ENCODE measurements at regions not wholly inside any gene's neighbourhood (a gene's known extent, or its start where the extent isn't known, plus 50 kb on each side); places are given as distances from the start of the nearest gene placed in this dataset.
"Not testable (repeated sequence)": the region's sequence is repeated elsewhere in the genome, so short reads cannot be mapped to it uniquely, and the experiment has no call there.

- H3K27me3 Mint-ChIP-seq; DNase-seq; H3K4me1 Mint-ChIP-seq; H3K36me3 Mint-ChIP-seq (ENCODE audit: low read depth); H3K4me3 Mint-ChIP-seq; POLR2A ChIA-PET; CTCF ChIA-PET; H3K27ac Mint-ChIP-seq; H3K9me3 Mint-ChIP-seq: not testable (repeated sequence)
Measured at GRCh38 chr6:17216972-17217371, 64.2 kb upstream of the RBM24 start.

GRCh38 chr6:17218023-17218748 is 63.0 kb upstream of the RBM24 start:
- no peaks in the 10 kb centered on the region for H3K4me1 Mint-ChIP-seq
- no peaks in the 10 kb centered on the region for H3K9me3 Mint-ChIP-seq
- H3K27me3 Mint-ChIP-seq, result no peaks in the 10 kb centered on the region
- DNase-seq, result no peak
- CTCF ChIA-PET, result interaction anchor here (0.6 kb wide), 1 partner anchor 31 kb away, joined by 3 read pairs; no protein-coding TSS in a partner anchor
- POLR2A ChIA-PET, result no interaction called here
- no peaks in the 10 kb centered on the region for H3K36me3 Mint-ChIP-seq (ENCODE audit: low read depth)
- no peak overlapping the region for H3K4me3 Mint-ChIP-seq
- H3K27ac Mint-ChIP-seq, result no peak overlapping the region

- CTCF ChIA-PET, result no interaction called here
- Mint-ChIP-seq H3K36me3 (ENCODE audit: low read depth) (no peaks in the 10 kb centered on the region), H3K4me3 (no peak overlapping the region), H3K27me3 (no peaks in the 10 kb centered on the region), H3K27ac (no peak overlapping the region), H3K4me1 (no peaks in the 10 kb centered on the region), H3K9me3 (no peaks in the 10 kb centered on the region)
- no peak for DNase-seq
- POLR2A ChIA-PET, result no interaction called here
Measured at GRCh38 chr6:17218749-17219093, 62.4 kb upstream of the RBM24 start.

- H3K27ac Mint-ChIP-seq, result no peak overlapping the region
- no peaks in the 10 kb centered on the region for H3K9me3 Mint-ChIP-seq
- H3K4me1 Mint-ChIP-seq, result no peaks in the 10 kb centered on the region
- no peak for DNase-seq
- no peaks in the 10 kb centered on the region for H3K36me3 Mint-ChIP-seq (ENCODE audit: low read depth)
- H3K4me3 Mint-ChIP-seq, result no peak overlapping the region
- ChIA-PET CTCF (no interaction called here), POLR2A (no interaction called here)
- H3K27me3 Mint-ChIP-seq, result no peaks in the 10 kb centered on the region
Measured at GRCh38 chr6:17219098-17219497, 62.1 kb upstream of the RBM24 start.

GRCh38 chr6:17220040-17220910 is 60.9 kb upstream of the RBM24 start:
- no peak overlapping the region for H3K4me3 Mint-ChIP-seq
- CTCF ChIA-PET, result no interaction called here
- no peak overlapping the region for H3K27ac Mint-ChIP-seq
- POLR2A ChIA-PET, result no interaction called here
- no peaks in the 10 kb centered on the region for H3K27me3 Mint-ChIP-seq
- no peak for DNase-seq
- H3K36me3 Mint-ChIP-seq (ENCODE audit: low read depth), result no peaks in the 10 kb centered on the region
- no peaks in the 10 kb centered on the region for H3K9me3 Mint-ChIP-seq
- no peaks in the 10 kb centered on the region for H3K4me1 Mint-ChIP-seq

- Mint-ChIP-seq H3K4me1 (no peaks in the 10 kb centered on the region), H3K36me3 (ENCODE audit: low read depth) (no peaks in the 10 kb centered on the region), H3K9me3 (no peaks in the 10 kb centered on the region), H3K4me3 (no peak overlapping the region), H3K27ac (no peak overlapping the region), H3K27me3 (no peaks in the 10 kb centered on the region)
- DNase-seq, result no peak
- ChIA-PET CTCF (no interaction called here), POLR2A (no interaction called here)
Measured at GRCh38 chr6:17224056-17224455, 57.1 kb upstream of the RBM24 start.

- DNase-seq; H3K4me1 Mint-ChIP-seq; POLR2A ChIA-PET; H3K27me3 Mint-ChIP-seq; H3K27ac Mint-ChIP-seq; H3K4me3 Mint-ChIP-seq; CTCF ChIA-PET; H3K9me3 Mint-ChIP-seq; H3K36me3 Mint-ChIP-seq (ENCODE audit: low read depth): not testable (repeated sequence)
Measured at GRCh38 chr6:17224501-17224900, 56.7 kb upstream of the RBM24 start.

GRCh38 chr6:17225767-17226630 is 55.2 kb upstream of the RBM24 start:
- no peak overlapping the region for H3K27ac Mint-ChIP-seq

GRCh38 chr6:17226786-17227233 is 54.4 kb upstream of the RBM24 start:
- Mint-ChIP-seq H3K27me3 (no peaks in the 10 kb centered on the region), H3K36me3 (ENCODE audit: low read depth) (no peaks in the 10 kb centered on the region), H3K4me3 (no peak overlapping the region), H3K9me3 (no peaks in the 10 kb centered on the region), H3K4me1 (no peaks in the 10 kb centered on the region), H3K27ac (no peak overlapping the region)
- ChIA-PET POLR2A (no interaction called here), CTCF (no interaction called here)
- no peak for DNase-seq

More at GRCh38 chr6:17225767-17226630, 55.2 kb upstream of the RBM24 start:
- CTCF ChIA-PET, result no interaction called here
- H3K9me3 Mint-ChIP-seq, result no peaks in the 10 kb centered on the region
- H3K4me1 Mint-ChIP-seq, result no peaks in the 10 kb centered on the region
- no peaks in the 10 kb centered on the region for H3K36me3 Mint-ChIP-seq (ENCODE audit: low read depth)
- H3K4me3 Mint-ChIP-seq, result no peak overlapping the region
- DNase-seq, result no peak
- no peaks in the 10 kb centered on the region for H3K27me3 Mint-ChIP-seq
- POLR2A ChIA-PET, result no interaction called here

GRCh38 chr6:17227403-17227802 is 53.8 kb upstream of the RBM24 start:
- ChIA-PET CTCF (no interaction called here), POLR2A (no interaction called here)
- Mint-ChIP-seq H3K4me1 (no peaks in the 10 kb centered on the region), H3K27me3 (no peaks in the 10 kb centered on the region), H3K36me3 (ENCODE audit: low read depth) (no peaks in the 10 kb centered on the region), H3K4me3 (no peak overlapping the region), H3K27ac (no peak overlapping the region), H3K9me3 (no peaks in the 10 kb centered on the region)
- DNase-seq, result no peak

Data from activated CD4-positive, alpha-beta T cell treated with anti-CD3 and anti-CD28 coated beads, Interleukin-2, amount 10 ng/mL, durations not matched to agents 7 days and 5 days (primary cell).